ENCODE measurements at regions not wholly inside any gene's neighbourhood (a gene's known extent, or its start where the extent isn't known, plus 50 kb on each side); places are given as distances from the start of the nearest gene placed in this dataset.

- TF ChIP-seq POLR2A (IDR thresholded peaks at IDR 0.05; ENCODE audit: low read length) (no peak), GATA1 (IDR thresholded peaks at IDR 0.05; ENCODE audit: low read depth, low read length) (no peak)
These were observed 217.4 kb upstream of the DTNA start for GRCh38 chr18:34492652-34493051.

All from erythroblast (primary cell).